NOMO-1 (cell line): ENCODE measurements at regions not wholly inside any gene's neighbourhood (a gene's known extent, or its start where the extent isn't known, plus 50 kb on each side); places are given as distances from the start of the nearest gene placed in this dataset.
"Not testable (repeated sequence)": the region's sequence is repeated elsewhere in the genome, so short reads cannot be mapped to it uniquely, and the experiment has no call there.

ENCODE experiments used
- DNase-seq, 2 experiments: peaks; one replicate each; lab custom pipeline; 2025; ENCODE audit not compliant: unreplicated experiment in 2 of 2; lab: John Stamatoyannopoulos, UW

DNA sequence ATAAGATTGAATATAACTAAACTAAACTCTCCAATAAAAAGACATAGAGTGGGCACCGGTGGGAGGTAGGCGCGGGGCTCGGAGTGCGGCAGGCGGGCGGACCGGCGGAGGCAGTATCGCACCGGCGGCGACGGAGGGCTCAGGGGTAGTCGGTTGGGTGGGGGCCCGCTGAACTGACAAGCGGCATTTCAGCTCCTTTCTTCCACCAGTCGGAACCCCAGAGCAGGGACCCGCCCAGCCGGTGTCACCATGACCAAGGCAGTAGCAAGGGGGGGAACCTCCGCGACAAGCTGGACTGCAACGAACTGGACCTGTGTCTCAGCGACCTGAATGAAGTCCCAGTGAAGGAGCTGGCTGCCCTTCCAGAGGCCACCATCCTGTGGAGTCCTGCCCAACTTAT, 156.7 kb downstream of the HINT1 start:
- no peak for DNase-seq

GRCh38 chr5:131005963-131006684, 158.9 kb downstream of the HINT1 start:
- DNase-seq: no peak

DNA sequence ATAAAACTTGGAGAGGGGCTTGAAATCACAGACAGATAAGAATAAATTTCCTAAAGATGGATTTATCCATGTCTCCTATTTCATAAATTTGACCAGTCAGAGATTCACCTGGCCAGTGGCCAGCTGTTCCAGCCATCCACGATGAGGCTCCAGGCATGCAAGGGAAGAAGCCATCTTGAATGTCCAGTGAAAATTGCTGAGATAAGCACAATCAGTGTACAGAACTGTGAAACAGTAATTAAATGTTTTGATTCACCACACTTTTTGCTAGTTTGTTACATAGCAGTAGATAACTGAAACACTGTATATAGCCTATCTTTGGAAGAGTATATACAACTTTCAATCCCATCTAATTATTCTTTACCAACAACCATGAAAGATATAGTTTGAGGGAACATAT, 163.5 kb downstream of the HINT1 start:
- DNase-seq: no peak

DNA sequence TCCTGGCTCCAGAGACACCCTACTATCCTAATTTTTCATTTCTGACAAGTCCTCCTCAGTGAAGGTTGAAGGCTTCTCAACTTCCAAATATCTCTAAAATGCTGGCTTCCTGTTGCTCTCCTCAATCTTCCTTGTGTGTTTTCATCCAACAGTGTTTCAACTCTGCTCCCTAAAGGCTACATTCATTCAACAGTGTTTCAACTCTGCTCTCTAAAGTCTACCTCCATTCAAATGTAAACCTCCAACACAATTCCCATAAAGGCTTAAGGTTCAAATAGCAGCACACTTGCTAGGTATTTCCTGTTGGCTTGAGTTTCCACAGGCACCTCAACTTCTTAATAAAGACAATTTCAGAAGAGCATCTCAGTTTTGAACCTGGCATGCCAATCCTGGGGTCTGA, 164.8 kb downstream of the HINT1 start:
- no peak for DNase-seq

DNA sequence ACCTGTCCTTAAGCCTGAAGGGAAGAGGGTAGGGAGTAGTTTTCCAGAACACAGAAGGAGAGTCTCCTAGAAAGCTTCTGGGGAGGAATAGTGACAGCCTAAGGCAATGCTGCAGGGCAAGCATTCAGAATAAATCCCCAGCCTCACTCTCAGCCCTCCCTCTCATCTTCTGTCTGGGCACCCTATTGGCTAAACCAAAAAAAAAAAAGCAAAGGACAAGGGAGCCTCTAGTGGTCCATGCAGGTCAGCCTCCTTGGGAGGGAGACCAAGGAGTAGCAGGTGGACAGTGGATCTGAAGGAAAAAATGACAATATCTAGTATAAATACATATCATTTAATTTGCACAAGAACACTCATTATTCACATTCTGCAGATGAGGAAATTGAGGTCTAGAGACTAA, 168.3 kb downstream of the HINT1 start:
- DNase-seq: not testable (repeated sequence)

GRCh38 chr5:130995851-130996250, 169.2 kb downstream of the HINT1 start:
- DNase-seq: no peak

DNA sequence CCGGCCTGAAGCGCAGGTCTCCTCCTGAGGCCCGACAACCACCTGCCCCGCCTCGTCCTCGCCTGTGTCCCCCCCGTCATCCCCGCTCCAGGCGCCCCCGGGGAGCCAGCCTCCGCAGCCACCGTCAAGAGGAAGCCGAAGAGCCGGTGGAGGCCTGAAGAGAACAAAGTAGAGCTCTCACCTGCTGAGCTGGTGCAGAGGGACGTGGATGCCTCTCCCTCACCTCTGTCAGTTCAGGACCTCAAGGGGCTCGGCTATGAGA, 169.9 kb downstream of the HINT1 start:
- DNase-seq: no peak

DNA sequence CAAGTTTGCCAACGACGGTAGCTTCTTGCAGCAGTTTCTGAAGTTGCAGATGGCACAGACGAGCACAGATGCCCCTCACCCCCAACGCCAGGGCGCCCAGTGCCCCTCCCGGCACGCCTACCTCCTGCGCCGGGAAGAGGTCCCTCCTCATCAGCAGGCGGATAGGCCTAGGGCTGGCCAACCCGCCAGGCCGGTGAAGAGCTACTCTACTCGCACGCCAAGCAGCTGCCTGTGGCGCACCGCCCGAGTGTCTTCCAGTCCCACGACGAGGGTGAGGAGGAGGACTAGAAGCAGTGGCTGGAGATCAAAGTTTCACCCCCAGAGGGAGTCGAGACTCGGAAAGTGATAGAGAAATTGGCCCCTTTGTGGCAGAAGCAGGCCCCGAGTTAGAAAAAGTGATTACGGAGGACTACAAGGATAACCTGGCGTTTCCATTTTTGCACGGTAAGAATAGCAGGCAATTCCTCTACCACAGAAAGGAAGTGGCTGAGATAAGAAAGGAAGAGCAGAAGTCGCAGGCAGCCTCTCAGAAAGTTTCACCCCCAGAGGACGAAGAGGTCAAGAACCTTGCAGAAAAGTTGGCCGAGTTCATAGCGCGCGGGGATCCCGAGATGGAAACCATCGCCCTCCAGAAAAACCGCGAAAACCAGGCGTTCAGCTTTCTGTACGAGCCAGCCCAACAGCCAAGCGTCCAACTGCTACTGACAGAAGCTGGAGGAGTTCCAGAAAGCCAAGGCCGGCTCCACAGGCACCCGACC, 170.4 kb downstream of the HINT1 start:
- no peak for DNase-seq

GRCh38 chr5:130992621-130993020, 172.4 kb downstream of the HINT1 start:
- DNase-seq: no peak

GRCh38 chr5:130992095-130992494, 173.0 kb downstream of the HINT1 start:
- no peak for DNase-seq

- no peak for DNase-seq
Measured at GRCh38 chr5:130985776-130986175, 179.3 kb downstream of the HINT1 start.

DNA sequence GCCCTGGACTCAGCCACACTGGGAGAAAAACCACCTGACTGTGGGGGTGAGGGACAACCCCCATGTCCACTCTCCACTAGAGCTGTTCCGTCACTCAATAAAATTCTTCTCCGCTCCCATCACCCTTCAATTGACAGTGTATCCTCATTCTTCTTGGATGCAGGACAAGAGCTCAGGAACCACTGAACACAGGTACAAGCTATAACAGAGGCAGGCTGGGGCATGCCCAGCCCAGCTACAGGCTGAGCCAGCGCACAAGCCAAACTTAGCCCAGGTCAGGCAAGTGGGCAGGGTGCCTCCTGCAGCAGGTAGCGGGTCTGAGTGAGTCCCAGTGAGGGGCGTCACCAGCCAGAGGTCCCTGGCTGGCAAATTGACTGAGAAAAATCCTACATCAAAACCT, 183.4 kb downstream of the HINT1 start:
- no peak for DNase-seq

GRCh38 chr5:130978475-130978874, 186.6 kb downstream of the HINT1 start:
- DNase-seq: no peak

- DNase-seq: no peak
Measured at GRCh38 chr5:130976493-130976892, 188.6 kb downstream of the HINT1 start.

GRCh38 chr5:130975847-130976246, 189.2 kb downstream of the HINT1 start:
- DNase-seq: no peak

- no peak for DNase-seq
Measured at GRCh38 chr5:130975299-130975698, 189.8 kb downstream of the HINT1 start.

- DNase-seq: peak in 1 of 2 experiments; percentile 6
Measured at GRCh38 chr5:130974021-130974683, 190.9 kb downstream of the HINT1 start.

GRCh38 chr5:130966990-130967525, 198.0 kb downstream of the HINT1 start:
- peak; percentile 2 to 73 for DNase-seq

DNA sequence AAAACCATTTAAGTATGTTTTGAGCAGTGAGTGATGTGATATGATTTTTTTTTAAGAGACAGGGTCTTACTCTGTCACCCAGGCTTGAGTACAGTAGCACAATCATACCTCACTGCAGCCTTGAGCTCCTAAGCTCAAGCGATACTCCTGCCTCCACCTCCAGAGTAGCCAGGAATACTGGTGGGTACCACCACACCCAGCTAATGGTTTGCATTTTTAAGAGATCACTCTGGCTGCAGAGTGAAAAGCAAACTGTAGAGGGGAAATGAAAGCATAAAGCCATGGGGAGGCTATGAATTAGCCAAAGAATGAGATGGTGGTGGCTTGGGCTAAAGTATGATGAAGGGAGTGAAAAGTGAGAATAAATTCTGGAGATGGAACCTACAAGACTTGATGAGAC, 199.1 kb downstream of the HINT1 start:
- DNase-seq: no peak

DNA sequence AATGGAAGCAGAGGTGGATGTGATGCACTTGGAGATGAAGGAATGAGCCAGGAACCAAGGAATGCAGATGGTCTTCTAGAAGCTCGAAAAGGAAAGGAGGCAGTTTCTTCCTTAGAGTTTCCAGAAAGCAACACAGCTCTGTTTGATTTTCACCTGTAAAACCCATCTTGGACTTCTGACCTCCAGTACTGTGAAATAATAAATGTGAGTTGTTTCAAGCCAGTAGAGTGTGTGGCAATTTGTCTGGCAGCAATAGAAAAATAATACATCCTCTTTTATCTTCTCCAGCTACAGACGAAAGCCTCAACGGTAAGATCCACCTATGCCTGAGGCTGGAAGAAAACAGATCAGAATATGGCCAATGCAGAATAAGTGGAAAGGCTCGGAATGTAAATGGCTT, 199.7 kb downstream of the HINT1 start:
- DNase-seq: peak; percentile 5 to 43

- DNase-seq: no peak
Measured at GRCh38 chr5:130964231-130965202, 200.5 kb downstream of the HINT1 start.
